ENCODE measurements at regions not wholly inside any gene's neighbourhood (a gene's known extent, or its start where the extent isn't known, plus 50 kb on each side); places are given as distances from the start of the nearest gene placed in this dataset.
A peak's percentile ranks its signal among the peaks of the same experiment; 100 is the strongest.

GRCh38 chr12:88298761-88299242 is 156.7 kb downstream of the TMTC3 start:
- TF ChIP-seq EZH2 (IDR thresholded peaks at IDR 0.05; ENCODE audit: borderline replicate concordance, low read depth, low read length, severe bottlenecking) (no peak), FOS (IDR thresholded peaks at IDR 0.05; ENCODE audit: borderline replicate concordance, insufficient read depth, low read length) (peak; percentile 35), POLR2A (IDR thresholded peaks at IDR 0.05; ENCODE audit: low read depth, low read length) (no peak), POLR2AphosphoS5 (IDR thresholded peaks at IDR 0.05; ENCODE audit: insufficient read depth, low read depth, low read length) (no peak)
- TF ChIP-seq, protein P1, sequence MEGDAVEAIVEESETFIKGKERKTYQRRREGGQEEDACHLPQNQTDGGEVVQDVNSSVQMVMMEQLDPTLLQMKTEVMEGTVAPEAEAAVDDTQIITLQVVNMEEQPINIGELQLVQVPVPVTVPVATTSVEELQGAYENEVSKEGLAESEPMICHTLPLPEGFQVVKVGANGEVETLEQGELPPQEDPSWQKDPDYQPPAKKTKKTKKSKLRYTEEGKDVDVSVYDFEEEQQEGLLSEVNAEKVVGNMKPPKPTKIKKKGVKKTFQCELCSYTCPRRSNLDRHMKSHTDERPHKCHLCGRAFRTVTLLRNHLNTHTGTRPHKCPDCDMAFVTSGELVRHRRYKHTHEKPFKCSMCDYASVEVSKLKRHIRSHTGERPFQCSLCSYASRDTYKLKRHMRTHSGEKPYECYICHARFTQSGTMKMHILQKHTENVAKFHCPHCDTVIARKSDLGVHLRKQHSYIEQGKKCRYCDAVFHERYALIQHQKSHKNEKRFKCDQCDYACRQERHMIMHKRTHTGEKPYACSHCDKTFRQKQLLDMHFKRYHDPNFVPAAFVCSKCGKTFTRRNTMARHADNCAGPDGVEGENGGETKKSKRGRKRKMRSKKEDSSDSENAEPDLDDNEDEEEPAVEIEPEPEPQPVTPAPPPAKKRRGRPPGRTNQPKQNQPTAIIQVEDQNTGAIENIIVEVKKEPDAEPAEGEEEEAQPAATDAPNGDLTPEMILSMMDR (IDR thresholded peaks at IDR 0.05; ENCODE audit: extremely low read depth in 1 of 2, insufficient read depth in 1 of 2, low read depth in 1 of 2, low read length in 2 of 2), result no peak

Measured in endothelial cell of umbilical vein (primary cell).